Endothelial cell of umbilical vein (primary cell): ENCODE measurements at regions not wholly inside any gene's neighbourhood (a gene's known extent, or its start where the extent isn't known, plus 50 kb on each side); places are given as distances from the start of the nearest gene placed in this dataset.

Experiments
- BruUV-seq: library from RNA; stranded (reverse); fragments of 400-500 nt; replicated peaks from 2 replicates; lab custom pipeline; 2021; lab: Mats Ljungman, UMichigan
- CTCF ChIA-PET: fragments of 300-600, 350-600 bp; sonication (Branson Sonifier 250); formaldehyde crosslinking; loops from one replicate; lab custom pipeline; 2021; ENCODE audit warnings: antibody characterized with exemption, inconsistent platforms; lab: Charles Lee
- POLR2A ChIA-PET: fragments of 300-600, 350-600 bp; sonication (Branson Sonifier 250); formaldehyde crosslinking; loops from one replicate; lab custom pipeline; 2021; ENCODE audit warnings: antibody characterized with exemption, inconsistent platforms; lab: Charles Lee
- DNase-seq: peaks from one replicate; pipeline ENCODE4 v3.0.0-alpha.2; 2011; ENCODE audit warnings: low read depth, low spot score
- FAIRE-seq: peaks from 2 replicates; lab custom pipeline; 2011; peaks lifted over from hg19 to GRCh38; lab: Jason Lieb, UNC
- H2AFZ ChIP-seq: 2 replicates; pipeline ENCODE4 v1.6.0; 2012; ENCODE audit warnings: low read depth, low read length, control low read depth, inconsistent platforms
- H3K27ac ChIP-seq: 2 replicates; pipeline ENCODE4 v1.5.1; 2011; ENCODE audit warnings: low read depth, mild to moderate bottlenecking, control low read depth, low read length, moderate library complexity; ENCODE audit not compliant: insufficient read depth
- H3K27me3 ChIP-seq, 2 experiments: 2 replicates each; pipeline versions ENCODE4 v1.6.0 to v1.6.1; 2011; ENCODE audit warnings: low read length in 2 of 2, mixed read lengths in 1 of 2; ENCODE audit not compliant: control insufficient read depth in 2 of 2, insufficient read depth in 2 of 2
- H3K36me3 ChIP-seq, 2 experiments: 2 replicates in 1 of 2; 3 replicates in 1 of 2; pipeline ENCODE4 v1.5.1; 2011; ENCODE audit warnings: low read length in 2 of 2, mild to moderate bottlenecking in 1 of 2, moderate library complexity in 1 of 2; ENCODE audit not compliant: control insufficient read depth in 2 of 2, insufficient read depth in 2 of 2; ENCODE audit errors: extremely low read depth in 1 of 2
- H3K4me1 ChIP-seq: 3 replicates; pipeline ENCODE4 v1.5.1; 2011; ENCODE audit warnings: mild to moderate bottlenecking, low read length; ENCODE audit not compliant: control insufficient read depth, insufficient read depth; ENCODE audit errors: extremely low read depth
- H3K4me2 ChIP-seq: 2 replicates; pipeline ENCODE4 v1.6.1; 2011; ENCODE audit warnings: low read length, control low read depth, mixed read lengths; ENCODE audit not compliant: insufficient read depth
- H3K4me3 ChIP-seq, 3 experiments: fragments of 200-600 bp in 1 of 3; sonication (generic), shearing (Covaris generic) in 1 of 3; replicated peaks in 1 of 3; 2 replicates each; pipeline ENCODE4 v1.5.1; 2011 to 2016; ENCODE audit warnings: control low read depth in 3 of 3, low read length in 3 of 3, mild to moderate bottlenecking in 2 of 3, inconsistent platforms in 1 of 3, low read depth in 1 of 3, moderate library complexity in 1 of 3; ENCODE audit not compliant: insufficient read depth in 1 of 3
- H3K79me2 ChIP-seq: 2 replicates; pipeline ENCODE4 v1.6.0; 2012; ENCODE audit warnings: low read length, inconsistent platforms; ENCODE audit not compliant: control insufficient read depth, insufficient read depth
- H3K9ac ChIP-seq: replicated peaks from 2 replicates; pipeline ENCODE3; 2011; ENCODE audit warnings: low read length, control low read depth; ENCODE audit not compliant: insufficient read depth; ENCODE audit errors: extremely low read depth
- H3K9me1 ChIP-seq: replicated peaks from 3 replicates; pipeline ENCODE4 v1.6.0; 2011; ENCODE audit warnings: mild to moderate bottlenecking, low read length; ENCODE audit not compliant: control insufficient read depth, insufficient read depth; ENCODE audit errors: extremely low read depth
- H3K9me3 ChIP-seq: replicated peaks from 2 replicates; pipeline ENCODE4 v1.5.1; 2012; ENCODE audit warnings: low read length, inconsistent platforms; ENCODE audit not compliant: control insufficient read depth, insufficient read depth
- H4K20me1 ChIP-seq: replicated peaks from 2 replicates; pipeline ENCODE3; 2011; ENCODE audit warnings: mild to moderate bottlenecking, low read length; ENCODE audit not compliant: control insufficient read depth, insufficient read depth; ENCODE audit errors: extremely low read depth
- CTCF ChIP-seq, 2 donors: IDR thresholded peaks; 1 replicate in 1 of 2; 2 replicates in 1 of 2; pipeline ENCODE4 v1.5.1; 2011; ENCODE audit warnings: low read length in 2 of 2, mild to moderate bottlenecking in 2 of 2, moderate library complexity in 2 of 2, control low read depth in 1 of 2, inconsistent platforms in 1 of 2, low read depth in 1 of 2; ENCODE audit not compliant: insufficient read depth in 1 of 2; ENCODE audit errors: extremely low read depth in 1 of 2
- EZH2 ChIP-seq: IDR thresholded peaks from 2 replicates; pipeline ENCODE4 v1.6.1; 2012; ENCODE audit warnings: borderline replicate concordance, low read depth, mild to moderate bottlenecking, moderate library complexity, low read length, inconsistent platforms; ENCODE audit not compliant: severe bottlenecking
- FOS ChIP-seq: IDR thresholded peaks from 2 replicates; pipeline ENCODE4 v1.6.1; 2011; ENCODE audit warnings: mild to moderate bottlenecking, low read length, moderate library complexity, borderline replicate concordance; ENCODE audit not compliant: insufficient read depth
- GATA2 ChIP-seq: IDR thresholded peaks from 2 replicates; pipeline ENCODE4 v1.7.0; 2011; ENCODE audit warnings: low read depth, mild to moderate bottlenecking, moderate library complexity, mixed read lengths, low read length; ENCODE audit not compliant: insufficient read length, insufficient read depth
- JUN ChIP-seq: IDR thresholded peaks from 2 replicates; pipeline ENCODE4 v1.6.1; 2011; ENCODE audit warnings: borderline replicate concordance, low read depth; ENCODE audit not compliant: insufficient read length, insufficient read depth
- MYC ChIP-seq: IDR thresholded peaks from one replicate; pipeline ENCODE4 v1.6.1; 2011; ENCODE audit warnings: mild to moderate bottlenecking, low read depth, low read length
- POLR2A ChIP-seq: IDR thresholded peaks from 2 replicates; pipeline ENCODE4 v1.6.1; 2012; ENCODE audit warnings: low read depth, mild to moderate bottlenecking, control low read depth, low read length
- POLR2AphosphoS5 ChIP-seq: IDR thresholded peaks from 2 replicates; pipeline ENCODE4 v1.6.1; 2012; ENCODE audit warnings: low read depth, mild to moderate bottlenecking, control low read depth, low read length, moderate library complexity; ENCODE audit not compliant: insufficient read depth
- dilution Hi-C: fragments of 300-500 bp; cut with MboI; formaldehyde crosslinking; loops from one replicate; pipeline ENCODE4 v1.15.0; 2019; ENCODE audit warnings: low sequenced_read_pairs; ENCODE audit not compliant: extremely low pct_ligation_motif_present
- intact Hi-C: fragments of 100-400 bp; cut with micrococcal nuclease; formaldehyde crosslinking; loops from one replicate; pipeline ENCODE4 v1.10.0; 2022
- TF ChIP-seq, protein P1 (sequence below): IDR thresholded peaks from 2 replicates; pipeline ENCODE4 v1.6.1; 2011; ENCODE audit not compliant: insufficient read depth, insufficient read length

GRCh38 chr1:69195136-69195535 lies 372.6 kb upstream of the LRRC7 start:
- Histone ChIP-seq H3K27me3 (no peaks in the 10 kb centered on the region), H3K9me3 (no peaks in the 10 kb centered on the region), H3K4me2 (no peak overlapping the region), H2AFZ (no peak overlapping the region), H3K4me3 (no peak overlapping the region), H3K79me2 (no peaks in the 10 kb centered on the region), H3K9ac (no peak overlapping the region), H3K9me1 (no peaks in the 10 kb centered on the region), H3K36me3 (no peaks in the 10 kb centered on the region), H3K27ac (no peak overlapping the region), H3K4me1 (no peaks in the 10 kb centered on the region), H4K20me1 (no peaks in the 10 kb centered on the region)
- no peak for TF ChIP-seq POLR2A
- no peak for DNase-seq
- intact Hi-C loops (no loop called here), dilution Hi-C loops (no loop called here)
- BruUV-seq, result no TSS peak
- ChIA-PET CTCF (interaction anchor here (1.2 kb wide), 1 partner anchor 13 kb away, joined by 3 read pairs; no protein-coding TSS in a partner anchor), POLR2A (no interaction called here)
- no peak for FAIRE-seq

DNA sequence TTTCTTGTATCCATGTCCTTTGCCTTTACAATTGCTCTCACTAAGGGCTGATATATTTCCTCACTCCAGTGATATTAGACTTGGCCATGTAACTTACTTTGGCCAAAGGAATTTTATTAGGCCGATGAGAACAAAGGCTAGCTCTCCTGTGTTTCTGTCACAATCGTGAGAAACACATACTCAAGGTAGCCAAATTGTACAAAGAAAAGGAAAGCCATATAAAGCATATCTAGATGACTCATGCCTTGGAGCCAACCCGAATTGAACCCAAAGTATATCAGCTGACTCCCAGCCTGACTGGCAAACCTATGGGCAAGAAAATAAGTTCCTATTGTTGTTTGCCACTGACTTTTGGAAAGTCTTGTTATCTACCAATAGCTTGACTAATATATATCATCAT lies 371.7 kb upstream of the LRRC7 start:
- Histone ChIP-seq H3K9me3 (no peaks in the 10 kb centered on the region), H3K9ac (no peak overlapping the region), H3K27ac (no peak overlapping the region), H3K79me2 (no peaks in the 10 kb centered on the region), H3K27me3 (no peaks in the 10 kb centered on the region), H4K20me1 (no peaks in the 10 kb centered on the region), H3K36me3 (no peaks in the 10 kb centered on the region), H3K4me1 (no peaks in the 10 kb centered on the region), H3K4me3 (no peak overlapping the region), H3K4me2 (no peak overlapping the region), H3K9me1 (no peaks in the 10 kb centered on the region), H2AFZ (no peak overlapping the region)
- POLR2A ChIA-PET, result no interaction called here
- TF ChIP-seq POLR2AphosphoS5 (no peak), JUN (no peak), MYC (no peak), GATA2 (no peak), FOS (no peak), POLR2A (no peak), EZH2 (no peak), CTCF (IDR thresholded peaks at IDR 0.05; ENCODE audit: extremely low read depth in 1 of 2, insufficient read depth in 1 of 2, low read depth in 1 of 2, low read length in 2 of 2) (no peak)
- TF ChIP-seq, protein P1, sequence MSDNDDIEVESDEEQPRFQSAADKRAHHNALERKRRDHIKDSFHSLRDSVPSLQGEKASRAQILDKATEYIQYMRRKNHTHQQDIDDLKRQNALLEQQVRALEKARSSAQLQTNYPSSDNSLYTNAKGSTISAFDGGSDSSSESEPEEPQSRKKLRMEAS, result no peak
- BruUV-seq, result no TSS peak
- dilution Hi-C loops (no loop called here), intact Hi-C loops (no loop called here)
- no peak for DNase-seq
- FAIRE-seq, result no peak
- CTCF ChIA-PET, result interaction anchor here (1.2 kb wide), 1 partner anchor 12 kb away, joined by 3 read pairs; no protein-coding TSS in a partner anchor
